ENCODE measurements at regions not wholly inside any gene's neighbourhood (a gene's known extent, or its start where the extent isn't known, plus 50 kb on each side); places are given as distances from the start of the nearest gene placed in this dataset.

DNA sequence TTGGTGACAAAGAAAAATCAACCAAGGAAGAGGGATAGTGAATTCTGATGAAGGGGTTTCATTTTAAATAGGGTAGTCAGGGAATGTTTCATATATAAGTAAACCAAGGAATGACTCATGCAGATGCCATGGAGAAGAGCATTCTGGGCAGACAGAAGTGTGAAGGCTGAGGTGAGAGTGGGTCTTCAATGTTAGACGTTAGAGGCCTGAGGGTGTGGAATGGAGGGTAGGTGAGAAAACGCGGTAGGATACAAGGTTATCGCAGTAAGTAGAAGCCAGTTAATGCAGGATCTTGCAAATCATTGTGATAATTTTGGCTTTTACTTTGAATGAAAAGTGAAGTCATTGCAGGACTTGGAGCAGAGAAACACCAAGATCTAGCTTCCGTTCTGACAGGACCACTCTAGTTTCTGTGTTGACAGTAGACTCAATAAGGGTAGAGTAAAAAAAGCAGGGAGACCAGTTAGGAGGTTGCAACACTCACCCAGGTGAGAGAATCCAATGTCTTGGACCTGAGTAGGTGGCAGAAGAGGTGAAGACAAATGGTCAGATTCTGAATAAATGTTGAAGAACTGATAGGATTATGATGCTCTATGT lies 225.2 kb upstream of the TMTC4 start:
- Histone ChIP-seq H2AFZ (ENCODE audit: control insufficient read depth, low read length) (no peak overlapping the region), H3K9me1 (ENCODE audit: control insufficient read depth, extremely low read depth, insufficient read depth, low read length) (no peaks in the 10 kb centered on the region), H3K36me3 (ENCODE audit: control insufficient read depth in 2 of 2, extremely low read depth in 1 of 2, insufficient read depth in 2 of 2, low read length in 2 of 2) (no peaks in the 10 kb centered on the region), H3K9ac (ENCODE audit: control insufficient read depth, extremely low read depth, insufficient read depth, low read length) (no peak overlapping the region), H3K4me3 (ENCODE audit: control insufficient read depth in 2 of 3, extremely low read depth in 1 of 3, insufficient read depth in 2 of 3, low read depth in 1 of 3, low read length in 3 of 3) (no peak overlapping the region), H3K27ac (ENCODE audit: control insufficient read depth, insufficient read depth, low read length) (no peak overlapping the region), H3K27me3 (ENCODE audit: control insufficient read depth, extremely low read depth, insufficient read depth, low read length) (no peaks in the 10 kb centered on the region), H3K9me3 (ENCODE audit: control insufficient read depth, low read depth, low read length) (no peaks in the 10 kb centered on the region), H4K20me1 (ENCODE audit: control insufficient read depth, extremely low read depth, insufficient read depth, low read length) (no peaks in the 10 kb centered on the region), H3K79me2 (ENCODE audit: control insufficient read depth, insufficient read depth, low read length) (no peaks in the 10 kb centered on the region), H3K4me1 (ENCODE audit: control insufficient read depth, extremely low read depth, insufficient read depth, low read length) (no peaks in the 10 kb centered on the region), H3K4me2 (ENCODE audit: control insufficient read depth, extremely low read depth, insufficient read depth, low read depth, low read length) (no peak overlapping the region)
- FAIRE-seq (no peak), DNase-seq (ENCODE audit: low read depth, low spot score) (no peak)
- TF ChIP-seq EZH2 (IDR thresholded peaks at IDR 0.05; ENCODE audit: low read length): no peak
- TF ChIP-seq, protein P1, sequence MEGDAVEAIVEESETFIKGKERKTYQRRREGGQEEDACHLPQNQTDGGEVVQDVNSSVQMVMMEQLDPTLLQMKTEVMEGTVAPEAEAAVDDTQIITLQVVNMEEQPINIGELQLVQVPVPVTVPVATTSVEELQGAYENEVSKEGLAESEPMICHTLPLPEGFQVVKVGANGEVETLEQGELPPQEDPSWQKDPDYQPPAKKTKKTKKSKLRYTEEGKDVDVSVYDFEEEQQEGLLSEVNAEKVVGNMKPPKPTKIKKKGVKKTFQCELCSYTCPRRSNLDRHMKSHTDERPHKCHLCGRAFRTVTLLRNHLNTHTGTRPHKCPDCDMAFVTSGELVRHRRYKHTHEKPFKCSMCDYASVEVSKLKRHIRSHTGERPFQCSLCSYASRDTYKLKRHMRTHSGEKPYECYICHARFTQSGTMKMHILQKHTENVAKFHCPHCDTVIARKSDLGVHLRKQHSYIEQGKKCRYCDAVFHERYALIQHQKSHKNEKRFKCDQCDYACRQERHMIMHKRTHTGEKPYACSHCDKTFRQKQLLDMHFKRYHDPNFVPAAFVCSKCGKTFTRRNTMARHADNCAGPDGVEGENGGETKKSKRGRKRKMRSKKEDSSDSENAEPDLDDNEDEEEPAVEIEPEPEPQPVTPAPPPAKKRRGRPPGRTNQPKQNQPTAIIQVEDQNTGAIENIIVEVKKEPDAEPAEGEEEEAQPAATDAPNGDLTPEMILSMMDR (optimal IDR thresholded peaks at IDR 0.05 in 1 of 3, IDR thresholded peaks at IDR 0.05 in 1 of 3, conservative IDR thresholded peaks at IDR 0.05 in 1 of 3; ENCODE audit: extremely low read depth in 1 of 3, insufficient read depth in 2 of 3, low read length in 3 of 3): no peak
- dilution Hi-C loops (cut with MboI; ENCODE audit: extremely low pct_ligation_motif_present, low sequenced_read_pairs): no loop called here

DNA sequence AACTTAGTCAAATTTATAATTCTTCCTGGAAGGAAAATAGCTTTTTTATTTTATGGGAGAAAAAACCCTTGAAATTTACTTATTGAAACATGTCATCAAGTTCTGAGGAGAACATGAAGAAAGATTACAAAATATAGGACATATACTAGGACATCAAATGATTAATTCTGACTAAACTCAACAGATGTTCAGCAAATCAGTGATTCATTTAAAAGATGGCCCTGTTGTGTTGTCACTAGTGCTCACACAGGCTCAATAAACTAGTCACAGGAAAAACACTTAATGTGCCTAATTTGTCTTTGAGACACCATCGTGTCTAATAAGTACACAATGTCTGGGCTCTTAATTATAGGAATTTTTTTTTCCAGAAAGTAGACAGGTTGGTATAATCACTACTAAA lies 223.8 kb upstream of the TMTC4 start:
- Histone ChIP-seq H3K27ac (ENCODE audit: control insufficient read depth, insufficient read depth, low read length) (no peak overlapping the region), H3K4me3 (ENCODE audit: control insufficient read depth in 2 of 3, extremely low read depth in 1 of 3, insufficient read depth in 2 of 3, low read depth in 1 of 3, low read length in 3 of 3) (no peak overlapping the region), H3K36me3 (ENCODE audit: control insufficient read depth in 2 of 2, extremely low read depth in 1 of 2, insufficient read depth in 2 of 2, low read length in 2 of 2) (no peaks in the 10 kb centered on the region), H3K4me2 (ENCODE audit: control insufficient read depth, extremely low read depth, insufficient read depth, low read depth, low read length) (no peak overlapping the region), H3K9me3 (ENCODE audit: control insufficient read depth, low read depth, low read length) (no peaks in the 10 kb centered on the region), H3K4me1 (ENCODE audit: control insufficient read depth, extremely low read depth, insufficient read depth, low read length) (no peaks in the 10 kb centered on the region), H3K27me3 (ENCODE audit: control insufficient read depth, extremely low read depth, insufficient read depth, low read length) (no peaks in the 10 kb centered on the region), H2AFZ (ENCODE audit: control insufficient read depth, low read length) (no peak overlapping the region), H4K20me1 (ENCODE audit: control insufficient read depth, extremely low read depth, insufficient read depth, low read length) (no peaks in the 10 kb centered on the region), H3K79me2 (ENCODE audit: control insufficient read depth, insufficient read depth, low read length) (no peaks in the 10 kb centered on the region), H3K9me1 (ENCODE audit: control insufficient read depth, extremely low read depth, insufficient read depth, low read length) (no peaks in the 10 kb centered on the region), H3K9ac (ENCODE audit: control insufficient read depth, extremely low read depth, insufficient read depth, low read length) (no peak overlapping the region)
- TF ChIP-seq, protein P1 (optimal IDR thresholded peaks at IDR 0.05 in 1 of 3, IDR thresholded peaks at IDR 0.05 in 1 of 3, conservative IDR thresholded peaks at IDR 0.05 in 1 of 3; ENCODE audit: extremely low read depth in 1 of 3, insufficient read depth in 2 of 3, low read length in 3 of 3): no peak
- no peak for TF ChIP-seq EZH2 (IDR thresholded peaks at IDR 0.05; ENCODE audit: low read length)
- no peak for DNase-seq (ENCODE audit: low read depth, low spot score)
- dilution Hi-C loops (cut with MboI; ENCODE audit: extremely low pct_ligation_motif_present, low sequenced_read_pairs): no loop called here
- no peak for FAIRE-seq
